ENCODE measurements at regions not wholly inside any gene's neighbourhood (a gene's known extent, or its start where the extent isn't known, plus 50 kb on each side); places are given as distances from the start of the nearest gene placed in this dataset.

- ChIA-PET CTCF (interaction anchor here (0.5 to 0.6 kb wide), 2 partner anchors 519 to 523 kb away, joined by 3 read pairs; no protein-coding TSS in a partner anchor), POLR2A (no interaction called here)
- no peak overlapping the region for H3K27ac Mint-ChIP-seq (ENCODE audit: low read depth, unreplicated experiment)
- H3K27me3 Mint-ChIP-seq (ENCODE audit: insufficient read depth, unreplicated experiment): no peaks in the 10 kb centered on the region
- no peak for TF ChIP-seq CTCF (IDR thresholded peaks at IDR 0.05; ENCODE audit: unreplicated experiment)
- intact Hi-C loops (cut with micrococcal nuclease): no loop called here
- H3K36me3 Mint-ChIP-seq (ENCODE audit: insufficient read depth, unreplicated experiment): no peaks in the 10 kb centered on the region
- H3K4me1 Mint-ChIP-seq (ENCODE audit: insufficient read depth, unreplicated experiment): peaks cover 19% of the 10 kb centered on the region
- BruUV-seq (replicated peaks): no TSS peak
- H3K9me3 Mint-ChIP-seq (ENCODE audit: unreplicated experiment): no peaks in the 10 kb centered on the region
- H3K4me3 Mint-ChIP-seq (ENCODE audit: unreplicated experiment): no peak overlapping the region
- DNase-seq (ENCODE audit: unreplicated experiment): peak; percentile 78
Measured at GRCh38 chr12:68559246-68559645, 51.5 kb upstream of the RAP1B start.

- Mint-ChIP-seq H3K27me3 (ENCODE audit: insufficient read depth, unreplicated experiment) (no peaks in the 10 kb centered on the region), H3K36me3 (ENCODE audit: insufficient read depth, unreplicated experiment) (no peaks in the 10 kb centered on the region), H3K4me1 (ENCODE audit: insufficient read depth, unreplicated experiment) (peaks cover 21% of the 10 kb centered on the region), H3K4me3 (ENCODE audit: unreplicated experiment) (no peak overlapping the region), H3K27ac (ENCODE audit: low read depth, unreplicated experiment) (no peak overlapping the region), H3K9me3 (ENCODE audit: unreplicated experiment) (no peaks in the 10 kb centered on the region)
- CTCF ChIA-PET: no interaction called here
- no peak for TF ChIP-seq CTCF (IDR thresholded peaks at IDR 0.05; ENCODE audit: unreplicated experiment)
- POLR2A ChIA-PET: interaction anchor here (0.6 kb wide), 1 partner anchor 62 kb away, joined by 3 read pairs; no protein-coding TSS in a partner anchor
- no TSS peak for BruUV-seq (replicated peaks)
- no peak for DNase-seq (ENCODE audit: unreplicated experiment)
- intact Hi-C loops (cut with micrococcal nuclease): no loop called here
Measured at GRCh38 chr12:68559984-68560850, 50.5 kb upstream of the RAP1B start.

GRCh38 chr12:68560851-68561422 is 49.8 kb upstream of the RAP1B start:
- H3K27me3 Mint-ChIP-seq (ENCODE audit: insufficient read depth, unreplicated experiment): no peaks in the 10 kb centered on the region
- no peak for TF ChIP-seq CTCF (IDR thresholded peaks at IDR 0.05; ENCODE audit: unreplicated experiment)
- BruUV-seq (replicated peaks): no TSS peak
- H3K9me3 Mint-ChIP-seq (ENCODE audit: unreplicated experiment): no peaks in the 10 kb centered on the region
- ChIA-PET POLR2A (no interaction called here), CTCF (interaction anchor here (1.0 kb wide), 1 partner anchor 23 kb away, joined by 3 read pairs; no protein-coding TSS in a partner anchor)
- intact Hi-C loops (cut with micrococcal nuclease): no loop called here
- no peak overlapping the region for H3K27ac Mint-ChIP-seq (ENCODE audit: low read depth, unreplicated experiment)
- peak; percentile 13 for DNase-seq (ENCODE audit: unreplicated experiment)
- no peaks in the 10 kb centered on the region for H3K36me3 Mint-ChIP-seq (ENCODE audit: insufficient read depth, unreplicated experiment)
- H3K4me1 Mint-ChIP-seq (ENCODE audit: insufficient read depth, unreplicated experiment): peaks cover 27% of the 10 kb centered on the region
- H3K4me3 Mint-ChIP-seq (ENCODE audit: unreplicated experiment): no peak overlapping the region

Data from MCF 10A (cell line).